ENCODE measurements at regions not wholly inside any gene's neighbourhood (a gene's known extent, or its start where the extent isn't known, plus 50 kb on each side); places are given as distances from the start of the nearest gene placed in this dataset.

DNA sequence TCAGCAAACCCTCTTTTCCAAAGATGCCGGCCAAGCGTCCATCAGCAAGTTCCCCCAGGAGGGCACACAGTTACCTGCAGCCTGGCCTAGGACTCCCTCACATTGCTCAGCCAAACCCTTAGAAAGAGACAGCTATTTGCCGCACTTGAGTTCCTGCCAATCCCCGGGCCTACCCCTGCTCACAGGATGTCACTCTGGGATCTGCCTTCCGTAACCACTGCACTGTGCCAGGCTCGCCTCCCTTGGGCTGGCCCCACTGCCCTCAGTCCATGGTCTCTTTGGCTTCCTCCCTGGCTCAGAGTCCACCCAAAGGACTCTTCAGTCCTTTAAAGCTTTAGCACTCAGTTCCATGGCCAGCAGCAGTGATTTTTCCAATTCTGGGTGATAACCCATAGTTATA is 128.3 kb downstream of the NSG2 start:
- TF ChIP-seq, protein P1, sequence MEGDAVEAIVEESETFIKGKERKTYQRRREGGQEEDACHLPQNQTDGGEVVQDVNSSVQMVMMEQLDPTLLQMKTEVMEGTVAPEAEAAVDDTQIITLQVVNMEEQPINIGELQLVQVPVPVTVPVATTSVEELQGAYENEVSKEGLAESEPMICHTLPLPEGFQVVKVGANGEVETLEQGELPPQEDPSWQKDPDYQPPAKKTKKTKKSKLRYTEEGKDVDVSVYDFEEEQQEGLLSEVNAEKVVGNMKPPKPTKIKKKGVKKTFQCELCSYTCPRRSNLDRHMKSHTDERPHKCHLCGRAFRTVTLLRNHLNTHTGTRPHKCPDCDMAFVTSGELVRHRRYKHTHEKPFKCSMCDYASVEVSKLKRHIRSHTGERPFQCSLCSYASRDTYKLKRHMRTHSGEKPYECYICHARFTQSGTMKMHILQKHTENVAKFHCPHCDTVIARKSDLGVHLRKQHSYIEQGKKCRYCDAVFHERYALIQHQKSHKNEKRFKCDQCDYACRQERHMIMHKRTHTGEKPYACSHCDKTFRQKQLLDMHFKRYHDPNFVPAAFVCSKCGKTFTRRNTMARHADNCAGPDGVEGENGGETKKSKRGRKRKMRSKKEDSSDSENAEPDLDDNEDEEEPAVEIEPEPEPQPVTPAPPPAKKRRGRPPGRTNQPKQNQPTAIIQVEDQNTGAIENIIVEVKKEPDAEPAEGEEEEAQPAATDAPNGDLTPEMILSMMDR (IDR thresholded peaks at IDR 0.05; ENCODE audit: low read depth, low read length): no peak
- DNase-seq (ENCODE audit: extremely low read depth, low read depth): no peak

DNA sequence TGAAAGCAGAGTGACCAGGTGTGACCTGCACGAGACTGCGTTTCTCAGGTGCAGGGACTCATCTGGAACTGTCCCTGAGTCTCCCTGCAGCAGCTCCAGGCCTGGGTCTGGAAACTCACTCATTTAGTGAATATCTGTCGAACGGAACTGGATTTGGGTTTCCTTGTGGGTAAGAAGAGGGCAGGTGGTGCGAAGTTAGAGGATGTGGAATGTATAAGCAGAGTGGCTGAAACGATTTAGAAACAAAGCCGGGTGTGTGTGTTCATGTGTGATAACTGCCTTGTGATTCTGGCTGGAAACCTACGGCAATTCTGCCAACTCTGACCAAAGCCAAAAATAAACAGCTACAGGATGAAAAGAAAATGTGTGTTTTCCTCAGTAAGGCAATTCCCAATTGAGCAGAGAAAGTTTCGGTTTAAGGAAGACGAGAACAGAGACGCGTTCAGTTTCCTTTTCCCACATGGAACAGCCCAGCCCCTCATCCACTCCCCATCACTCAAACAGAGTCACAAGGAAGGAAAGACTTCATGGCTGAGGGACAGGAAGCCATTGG is 130.3 kb downstream of the NSG2 start:
- TF ChIP-seq, protein P1 (IDR thresholded peaks at IDR 0.05; ENCODE audit: low read depth, low read length): no peak

DNA sequence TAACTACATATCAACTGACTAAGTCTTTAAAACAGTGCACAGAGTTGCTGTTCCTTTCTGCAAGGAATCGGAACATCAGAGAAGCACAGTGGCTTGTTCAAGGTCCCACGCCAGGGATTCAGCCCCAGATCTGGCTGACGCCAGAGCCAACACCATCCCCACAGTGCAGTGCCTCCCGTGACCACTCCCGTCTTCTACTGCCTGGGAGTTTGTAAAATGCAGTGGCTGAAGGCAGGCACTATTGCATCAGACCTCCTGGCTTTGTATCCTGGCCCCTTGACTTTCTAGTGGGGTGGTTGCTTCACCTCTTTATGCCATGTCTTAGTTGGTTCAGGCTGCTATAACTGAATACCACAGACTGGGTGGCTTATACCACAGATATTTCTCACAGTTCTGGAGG is 131.0 kb downstream of the NSG2 start:
- TF ChIP-seq, protein P1 (IDR thresholded peaks at IDR 0.05; ENCODE audit: low read depth, low read length): no peak
- no peak for DNase-seq (ENCODE audit: extremely low read depth, low read depth)

More for the DNA sequence above, 130.3 kb downstream of the NSG2 start:
- no peak for DNase-seq (ENCODE audit: extremely low read depth, low read depth)

DNA sequence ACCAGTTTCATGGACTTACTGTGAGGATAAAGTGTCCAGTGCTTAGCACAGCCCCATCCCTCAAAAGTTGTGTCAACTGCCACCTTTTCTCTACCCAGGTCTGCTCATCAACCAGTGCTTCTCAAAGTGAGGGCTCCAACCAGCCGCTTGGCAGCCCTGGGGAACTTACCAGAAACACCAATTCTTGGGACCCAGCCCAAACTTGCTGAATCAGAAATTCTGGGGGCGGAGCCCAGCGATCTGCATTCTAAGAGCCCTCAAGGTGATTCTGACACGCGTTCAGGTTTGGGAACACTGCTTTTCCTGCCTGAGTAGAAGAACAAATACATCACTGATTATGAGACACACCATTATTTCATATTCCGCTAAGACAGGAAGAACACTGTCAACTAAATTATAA is 132.0 kb downstream of the NSG2 start:
- TF ChIP-seq, protein P1 (IDR thresholded peaks at IDR 0.05; ENCODE audit: low read depth, low read length): no peak
- no peak for DNase-seq (ENCODE audit: extremely low read depth, low read depth)

DNA sequence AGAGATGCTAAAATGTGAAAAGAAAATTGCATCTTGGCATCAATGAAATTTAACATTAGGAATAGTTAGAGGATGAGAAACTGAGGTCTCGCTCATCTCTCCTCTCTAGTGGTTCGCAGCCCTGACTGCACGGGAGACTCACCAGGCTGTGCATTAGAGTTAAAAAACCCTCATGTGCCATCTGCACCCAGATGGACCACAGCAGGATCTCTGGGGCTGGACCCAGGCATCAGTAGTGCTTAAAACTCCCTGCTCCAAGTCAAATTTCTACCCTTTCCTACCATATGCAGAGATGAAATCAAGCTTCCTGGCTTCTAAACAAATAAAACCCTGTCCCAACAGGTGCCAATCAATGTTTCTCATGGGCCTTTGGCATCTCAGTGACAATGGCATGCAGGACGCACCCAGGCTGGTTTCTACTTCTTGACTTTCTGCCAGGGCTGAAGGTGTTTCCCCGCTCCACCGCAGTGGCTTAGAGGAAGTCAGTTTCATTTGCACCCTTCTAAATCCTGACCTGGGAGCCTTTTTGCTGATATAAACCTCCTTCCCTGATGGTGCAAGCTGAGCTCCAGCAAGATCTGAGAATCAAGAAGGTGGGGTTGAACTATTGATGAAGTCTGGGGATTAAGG is 132.6 kb downstream of the NSG2 start:
- DNase-seq (ENCODE audit: extremely low read depth, low read depth): no peak
- TF ChIP-seq, protein P1 (IDR thresholded peaks at IDR 0.05; ENCODE audit: low read depth, low read length): no peak

DNA sequence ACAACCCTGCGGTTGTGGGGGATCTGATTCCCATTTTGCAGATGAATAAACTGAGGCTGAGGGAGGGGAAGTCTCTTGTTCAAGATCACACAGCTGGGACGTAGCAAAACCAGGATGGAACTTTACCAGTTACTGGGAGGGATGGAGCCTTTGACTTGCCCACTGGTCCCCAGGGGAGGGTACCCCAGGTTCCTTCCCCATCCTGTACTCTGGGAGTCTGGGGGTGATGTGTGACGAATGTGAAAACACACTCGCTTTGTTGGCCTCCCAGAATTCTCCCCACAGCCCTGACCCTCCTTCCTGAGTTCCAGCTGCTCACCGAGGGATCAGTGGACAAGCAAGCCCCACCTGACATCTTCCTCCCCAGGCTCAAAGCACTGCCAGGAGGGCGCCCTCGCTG is 135.1 kb downstream of the NSG2 start:
- TF ChIP-seq, protein P1 (IDR thresholded peaks at IDR 0.05; ENCODE audit: low read depth, low read length): no peak
- no peak for DNase-seq (ENCODE audit: extremely low read depth, low read depth)

DNA sequence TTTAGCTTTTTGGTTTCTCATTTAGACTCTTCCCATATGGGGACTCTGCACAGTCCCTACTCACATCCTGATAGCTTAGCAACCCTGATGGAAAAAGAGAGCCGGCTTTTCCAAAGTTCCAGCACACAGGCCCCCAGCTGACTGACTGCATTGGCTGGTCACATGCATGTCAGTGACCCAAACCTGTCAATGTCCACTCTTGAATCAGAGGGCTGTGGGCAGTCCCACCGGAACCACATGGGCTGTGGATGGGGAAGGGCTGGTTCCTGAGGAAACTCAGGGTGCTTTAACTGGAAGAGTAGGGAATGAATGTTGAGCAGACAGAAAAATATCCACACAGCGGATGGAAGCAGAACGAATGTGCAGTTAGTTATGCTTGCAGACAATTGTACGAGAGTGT is 136.6 kb downstream of the NSG2 start:
- DNase-seq (ENCODE audit: extremely low read depth, low read depth): no peak
- TF ChIP-seq, protein P1 (IDR thresholded peaks at IDR 0.05; ENCODE audit: low read depth, low read length): no peak

All from AG09319 (cell line).